ENCODE measurements at regions not wholly inside any gene's neighbourhood (a gene's known extent, or its start where the extent isn't known, plus 50 kb on each side); places are given as distances from the start of the nearest gene placed in this dataset.

- TF ChIP-seq, protein P1, sequence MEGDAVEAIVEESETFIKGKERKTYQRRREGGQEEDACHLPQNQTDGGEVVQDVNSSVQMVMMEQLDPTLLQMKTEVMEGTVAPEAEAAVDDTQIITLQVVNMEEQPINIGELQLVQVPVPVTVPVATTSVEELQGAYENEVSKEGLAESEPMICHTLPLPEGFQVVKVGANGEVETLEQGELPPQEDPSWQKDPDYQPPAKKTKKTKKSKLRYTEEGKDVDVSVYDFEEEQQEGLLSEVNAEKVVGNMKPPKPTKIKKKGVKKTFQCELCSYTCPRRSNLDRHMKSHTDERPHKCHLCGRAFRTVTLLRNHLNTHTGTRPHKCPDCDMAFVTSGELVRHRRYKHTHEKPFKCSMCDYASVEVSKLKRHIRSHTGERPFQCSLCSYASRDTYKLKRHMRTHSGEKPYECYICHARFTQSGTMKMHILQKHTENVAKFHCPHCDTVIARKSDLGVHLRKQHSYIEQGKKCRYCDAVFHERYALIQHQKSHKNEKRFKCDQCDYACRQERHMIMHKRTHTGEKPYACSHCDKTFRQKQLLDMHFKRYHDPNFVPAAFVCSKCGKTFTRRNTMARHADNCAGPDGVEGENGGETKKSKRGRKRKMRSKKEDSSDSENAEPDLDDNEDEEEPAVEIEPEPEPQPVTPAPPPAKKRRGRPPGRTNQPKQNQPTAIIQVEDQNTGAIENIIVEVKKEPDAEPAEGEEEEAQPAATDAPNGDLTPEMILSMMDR (IDR thresholded peaks at IDR 0.05; ENCODE audit: low read depth, low read length, missing control alignments) = no peak
- DNase-seq (ENCODE audit: low read depth) = no peak
- no peak overlapping the region for H3K4me3 ChIP-seq (ENCODE audit: low read depth, low read length)
Measured at GRCh38 chr16:54346041-54346440, 59.5 kb upstream of the IRX3 start.

DNA sequence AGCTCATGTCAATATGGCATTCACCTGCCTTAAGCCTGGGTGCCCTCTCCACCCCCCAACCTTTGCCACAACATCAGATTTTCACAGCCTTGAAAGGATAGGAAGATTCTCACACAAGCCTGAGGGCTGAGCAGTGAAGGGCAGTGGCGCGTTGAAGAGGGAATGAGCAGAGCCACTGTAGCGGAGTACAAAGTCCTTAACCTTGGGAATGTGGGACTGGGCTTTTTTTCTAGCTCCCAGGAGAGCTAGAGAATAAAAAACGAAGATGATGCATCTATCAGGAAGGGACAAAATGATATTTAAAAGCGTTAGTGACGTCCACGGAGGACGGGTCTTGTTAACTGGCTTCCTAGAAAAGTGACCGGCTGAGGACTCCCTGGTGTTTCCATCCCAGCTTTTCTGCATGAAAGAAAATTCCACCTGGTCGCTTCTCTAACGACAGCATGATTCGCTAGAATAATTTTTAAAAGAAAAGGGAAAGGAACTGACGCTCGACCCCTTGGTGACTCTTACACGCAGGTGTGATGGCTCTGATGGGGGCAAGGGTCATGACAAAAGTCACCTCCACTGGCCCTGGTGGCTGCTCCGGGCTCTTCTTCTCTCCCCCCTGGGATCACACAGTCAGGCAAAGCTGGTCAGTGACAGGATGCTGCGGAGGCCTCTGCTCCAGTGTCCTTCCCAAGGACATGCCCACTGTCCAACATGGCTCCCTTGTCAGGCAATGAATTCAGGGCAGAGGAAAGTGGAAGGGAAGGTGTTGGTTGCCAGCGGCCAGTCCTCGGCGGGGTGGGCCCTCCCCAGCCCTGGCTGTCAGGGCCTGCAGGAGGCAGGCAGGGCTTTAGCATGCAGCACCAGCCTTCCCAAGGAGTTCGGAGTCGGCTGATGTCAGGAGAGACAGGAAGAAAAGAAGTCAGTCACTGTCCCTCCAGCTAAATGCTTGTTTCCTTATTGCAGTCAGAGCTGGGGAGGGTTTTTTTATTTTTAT lies 58.4 kb upstream of the IRX3 start:
- TF ChIP-seq, protein P1 (IDR thresholded peaks at IDR 0.05; ENCODE audit: low read depth, low read length, missing control alignments) = no peak

DNA sequence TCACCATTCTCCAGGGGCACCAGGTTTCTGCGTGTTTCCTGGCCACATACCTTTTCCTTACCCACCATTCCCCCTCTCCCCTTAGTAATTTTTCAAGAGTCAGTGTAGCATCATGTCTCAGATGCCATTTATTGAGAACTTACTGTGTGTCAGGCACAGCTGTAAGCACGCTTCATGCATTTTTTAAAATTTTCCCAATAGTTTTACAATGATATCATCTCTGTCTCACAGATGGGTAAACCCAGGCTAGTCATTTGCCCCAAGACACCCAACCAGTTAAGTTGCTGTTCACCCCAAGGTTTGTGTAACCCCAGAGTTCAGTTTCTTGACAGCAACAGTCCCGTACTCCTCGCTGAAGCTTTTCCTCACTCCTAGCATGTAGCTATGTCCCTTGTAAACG lies 56.4 kb upstream of the IRX3 start:
- TF ChIP-seq, protein P1 (IDR thresholded peaks at IDR 0.05; ENCODE audit: low read depth, low read length, missing control alignments) = no peak
- no peak overlapping the region for H3K4me3 ChIP-seq (ENCODE audit: low read depth, low read length)
- no peak for DNase-seq (ENCODE audit: low read depth)

More for the DNA sequence above, 58.4 kb upstream of the IRX3 start:
- DNase-seq (ENCODE audit: low read depth) = no peak
- H3K4me3 ChIP-seq (ENCODE audit: low read depth, low read length) = no peak overlapping the region

DNA sequence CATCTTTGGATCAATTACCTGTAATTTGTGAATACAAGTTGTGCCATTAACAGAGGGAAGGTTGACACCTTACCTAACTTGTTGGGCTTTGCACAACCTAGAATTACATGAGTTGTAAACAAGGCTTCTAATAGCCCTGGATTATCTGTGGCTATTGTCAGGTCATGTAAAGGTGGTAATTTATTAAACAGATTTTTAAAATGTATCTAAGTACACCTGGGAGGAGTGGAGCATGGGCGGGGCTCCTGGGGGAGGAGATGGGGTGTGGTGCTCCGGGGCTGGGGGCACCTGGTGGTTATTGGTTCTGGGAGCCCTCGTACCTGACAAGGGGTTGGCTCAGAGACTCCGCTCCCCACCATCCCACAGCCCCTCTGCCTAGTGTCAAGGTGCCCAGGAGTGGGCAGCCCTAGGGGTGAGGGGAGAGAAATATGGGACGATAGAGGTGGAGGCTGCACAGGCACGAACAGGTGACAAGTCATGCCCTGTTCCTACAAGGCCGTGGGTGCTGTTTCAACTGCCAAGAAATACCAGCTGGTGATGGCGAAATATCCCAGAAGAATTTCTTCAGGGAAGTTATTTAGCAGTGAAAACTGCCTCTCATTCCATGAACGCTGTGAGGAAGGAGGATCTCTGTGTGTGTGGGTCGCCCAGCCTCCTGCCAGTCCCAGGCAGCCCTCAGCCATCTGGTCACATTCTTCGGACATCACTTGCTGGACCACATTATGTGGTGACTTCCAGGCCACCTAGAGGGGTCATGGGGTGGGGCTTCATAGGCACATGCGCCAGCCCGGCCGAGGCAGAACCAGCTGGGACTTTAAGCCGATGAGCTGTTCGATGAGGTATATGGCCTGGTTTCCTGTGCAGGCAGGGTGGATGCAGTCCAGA lies 55.5 kb upstream of the IRX3 start:
- no peak for DNase-seq (ENCODE audit: low read depth)
- TF ChIP-seq, protein P1 (IDR thresholded peaks at IDR 0.05; ENCODE audit: low read depth, low read length, missing control alignments) = no peak
- H3K4me3 ChIP-seq (ENCODE audit: low read depth, low read length) = no peak overlapping the region

GRCh38 chr16:54340531-54340930 lies 53.9 kb upstream of the IRX3 start:
- TF ChIP-seq, protein P1 (IDR thresholded peaks at IDR 0.05; ENCODE audit: low read depth, low read length, missing control alignments) = no peak
- DNase-seq (ENCODE audit: low read depth) = no peak
- no peak overlapping the region for H3K4me3 ChIP-seq (ENCODE audit: low read depth, low read length)

GRCh38 chr16:54336631-54337204 lies 50.1 kb upstream of the IRX3 start:
- no peak for DNase-seq (ENCODE audit: low read depth)
- TF ChIP-seq, protein P1 (IDR thresholded peaks at IDR 0.05; ENCODE audit: low read depth, low read length, missing control alignments) = no peak
- no peak overlapping the region for H3K4me3 ChIP-seq (ENCODE audit: low read depth, low read length)

All from GM12864 (cell line).